Colonic mucosa (tissue), 4 donors: ENCODE measurements at regions not wholly inside any gene's neighbourhood (a gene's known extent, or its start where the extent isn't known, plus 50 kb on each side); places are given as distances from the start of the nearest gene placed in this dataset.

ENCODE experiments used
- DNase-seq: peaks from one replicate; pipeline ENCODE4 v3.0.0-alpha.2; 2020
- H3K27ac ChIP-seq: fragments of 200-600 bp; one replicate; pipeline ENCODE4 v1.8.0; 2021
- H3K27me3 ChIP-seq: fragments of 200-600 bp; one replicate; pipeline ENCODE4 v1.8.0; 2021
- H3K36me3 ChIP-seq: fragments of 200-600 bp; one replicate; pipeline ENCODE4 v1.8.0; 2021
- H3K4me1 ChIP-seq: fragments of 200-600 bp; one replicate; pipeline ENCODE4 v1.8.0; 2021; ENCODE audit warnings: mild to moderate bottlenecking
- H3K4me3 ChIP-seq: fragments of 200-600 bp; one replicate; pipeline ENCODE4 v1.8.0; 2021
- H3K9ac ChIP-seq, 2 donors: one replicate each; pipeline ENCODE4 v1.7.0; 2013; ENCODE audit warnings: control low read depth in 2 of 2, low read depth in 2 of 2, low read length in 2 of 2
- H3K9me3 ChIP-seq: fragments of 200-600 bp; one replicate; pipeline ENCODE4 v1.8.0; 2021
- CTCF ChIP-seq: fragments of 200-600 bp; IDR thresholded peaks from one replicate; pipeline ENCODE4 v1.8.0; 2022; ENCODE audit warnings: antibody characterized with exemption, mild to moderate bottlenecking
- intact Hi-C: fragments of 100-400 bp; cut with DNase I; formaldehyde crosslinking; loops from one replicate; pipeline ENCODE4 v1.14.1; 2022
- donor health status: healthy.
- donor health status: DM: no; HTN: no; CAD: no.
- donor health status: DM: no; HTN: no; CAD: no.

GRCh38 chr15:97648728-97649127, 311.8 kb upstream of the ARRDC4 start:
- H3K4me3 ChIP-seq: no peak overlapping the region
- no peak overlapping the region for H3K9ac ChIP-seq
- TF ChIP-seq CTCF: no peak
- H3K27me3 ChIP-seq: no peaks in the 10 kb centered on the region
- intact Hi-C loops: no loop called here
- H3K4me1 ChIP-seq: no peaks in the 10 kb centered on the region
- DNase-seq: no peak
- no peaks in the 10 kb centered on the region for H3K36me3 ChIP-seq
- no peak overlapping the region for H3K27ac ChIP-seq
- H3K9me3 ChIP-seq: no peaks in the 10 kb centered on the region

- no peaks in the 10 kb centered on the region for H3K9me3 ChIP-seq
- intact Hi-C loops: no loop called here
- no peak overlapping the region for H3K4me3 ChIP-seq
- H3K27me3 ChIP-seq: no peaks in the 10 kb centered on the region
- no peak for TF ChIP-seq CTCF
- DNase-seq: no peak
- H3K9ac ChIP-seq: no peak overlapping the region
- H3K36me3 ChIP-seq: no peaks in the 10 kb centered on the region
- no peaks in the 10 kb centered on the region for H3K4me1 ChIP-seq
- H3K27ac ChIP-seq: no peak overlapping the region
Observed at GRCh38 chr15:97652041-97652440, 308.5 kb upstream of the ARRDC4 start.

GRCh38 chr15:97652700-97653167, 307.8 kb upstream of the ARRDC4 start:
- no peak overlapping the region for H3K9ac ChIP-seq
- H3K36me3 ChIP-seq: no peaks in the 10 kb centered on the region
- H3K9me3 ChIP-seq: no peaks in the 10 kb centered on the region
- H3K4me3 ChIP-seq: peak overlapping the region; percentile 12
- no peaks in the 10 kb centered on the region for H3K4me1 ChIP-seq
- intact Hi-C loops: no loop called here
- H3K27me3 ChIP-seq: no peaks in the 10 kb centered on the region
- DNase-seq: no peak
- no peak for TF ChIP-seq CTCF
- H3K27ac ChIP-seq: no peak overlapping the region

GRCh38 chr15:97653896-97654295, 306.6 kb upstream of the ARRDC4 start:
- no peak for DNase-seq
- intact Hi-C loops: no loop called here
- no peak overlapping the region for H3K27ac ChIP-seq

GRCh38 chr15:97654481-97655076, 305.9 kb upstream of the ARRDC4 start:
- no peak for TF ChIP-seq CTCF
- intact Hi-C loops: no loop called here
- H3K9me3 ChIP-seq: no peaks in the 10 kb centered on the region
- no peak overlapping the region for H3K9ac ChIP-seq
- no peak for DNase-seq
- no peak overlapping the region for H3K27ac ChIP-seq
- H3K27me3 ChIP-seq: no peaks in the 10 kb centered on the region
- H3K4me1 ChIP-seq: no peaks in the 10 kb centered on the region
- no peak overlapping the region for H3K4me3 ChIP-seq
- H3K36me3 ChIP-seq: no peaks in the 10 kb centered on the region

More at GRCh38 chr15:97653896-97654295, 306.6 kb upstream of the ARRDC4 start:
- Histone ChIP-seq H3K9ac (no peak overlapping the region), H3K27me3 (no peaks in the 10 kb centered on the region), H3K4me1 (no peaks in the 10 kb centered on the region), H3K4me3 (no peak overlapping the region), H3K9me3 (no peaks in the 10 kb centered on the region), H3K36me3 (no peaks in the 10 kb centered on the region)
- TF ChIP-seq CTCF: no peak
